ENCODE measurements at regions not wholly inside any gene's neighbourhood (a gene's known extent, or its start where the extent isn't known, plus 50 kb on each side); places are given as distances from the start of the nearest gene placed in this dataset.
"Not testable (repeated sequence)": the region's sequence is repeated elsewhere in the genome, so short reads cannot be mapped to it uniquely, and the experiment has no call there.

- no peak for DNase-seq (ENCODE audit: low read depth in 3 of 3, low spot score in 2 of 3)
Measured at GRCh38 chr3:154701055-154701454, 271.1 kb upstream of the GPR149 start.

DNA sequence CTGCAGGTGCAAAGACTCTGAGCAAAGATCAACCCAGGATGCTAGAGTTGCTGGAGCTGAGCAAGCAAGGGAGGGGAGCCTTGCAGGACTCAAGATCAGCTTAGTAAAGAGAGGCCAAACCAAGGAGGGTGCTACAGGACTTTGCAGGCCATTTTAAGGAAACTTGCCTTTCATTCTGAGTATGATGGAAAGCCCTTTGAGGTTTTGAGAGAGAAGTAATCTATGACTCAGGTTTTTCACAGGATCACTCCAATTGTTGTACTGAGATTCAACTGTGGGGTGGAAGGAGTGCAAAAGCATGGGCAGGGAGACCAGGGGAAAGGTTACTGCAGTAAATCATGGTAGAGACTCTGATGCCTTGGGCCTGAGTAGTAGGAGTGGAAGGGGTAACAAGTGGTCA is 260.4 kb upstream of the GPR149 start:
- DNase-seq (ENCODE audit: low read depth in 3 of 3, low spot score in 2 of 3), result no peak

GRCh38 chr3:154684440-154684839 is 254.4 kb upstream of the GPR149 start:
- no peak for DNase-seq (ENCODE audit: low read depth in 3 of 3, low spot score in 2 of 3)

GRCh38 chr3:154684021-154684420 is 254.0 kb upstream of the GPR149 start:
- DNase-seq (ENCODE audit: low read depth in 3 of 3, low spot score in 2 of 3), result no peak

DNA sequence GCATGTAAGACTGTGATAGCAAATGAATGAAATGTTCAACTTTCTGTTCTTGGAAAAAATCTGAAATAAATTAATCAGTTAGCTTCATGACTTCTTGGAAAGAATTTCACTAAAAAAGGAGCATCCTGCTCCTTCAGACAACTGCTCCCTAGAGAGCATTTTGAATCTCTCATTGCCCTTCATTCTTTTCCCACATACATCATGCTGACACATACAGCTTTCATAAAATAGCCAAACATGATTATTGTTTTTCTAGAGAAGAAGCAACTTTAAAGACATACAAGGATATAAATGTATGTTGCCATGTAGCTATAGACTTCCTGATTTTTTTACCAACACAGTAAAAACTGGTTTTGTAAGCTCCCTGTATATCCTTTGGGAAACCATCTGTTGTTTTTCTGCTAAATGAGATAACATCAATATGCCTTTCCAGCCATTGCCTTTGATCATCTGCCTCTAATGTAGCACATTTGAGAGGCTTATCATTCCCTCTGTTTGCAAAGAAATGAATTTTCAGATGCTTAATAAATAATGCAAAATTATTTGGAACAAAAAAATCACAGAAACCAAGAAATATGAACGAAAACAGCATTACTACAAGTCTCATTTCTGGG is 248.2 kb upstream of the GPR149 start:
- no peak for DNase-seq (ENCODE audit: low read depth in 3 of 3, low spot score in 2 of 3)

DNA sequence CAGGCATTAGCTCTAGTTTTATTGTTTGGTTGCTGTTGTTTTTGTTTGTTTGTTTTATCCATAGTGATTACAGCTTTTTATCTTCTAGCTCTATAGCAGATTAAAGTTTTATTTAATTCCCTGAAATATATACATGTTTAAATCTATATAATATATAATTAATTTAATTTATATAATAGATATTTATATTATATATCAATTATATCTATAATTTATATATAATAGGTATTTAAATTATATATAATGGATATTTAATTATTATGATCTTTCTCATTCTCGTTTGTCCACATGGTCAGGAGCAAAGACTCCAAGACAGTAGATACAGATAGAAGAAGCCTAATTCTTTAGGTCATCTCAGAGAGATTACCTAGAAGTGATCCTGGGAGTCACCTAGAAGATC is 238.8 kb upstream of the GPR149 start:
- DNase-seq (ENCODE audit: low read depth in 3 of 3, low spot score in 2 of 3), result no peak

DNA sequence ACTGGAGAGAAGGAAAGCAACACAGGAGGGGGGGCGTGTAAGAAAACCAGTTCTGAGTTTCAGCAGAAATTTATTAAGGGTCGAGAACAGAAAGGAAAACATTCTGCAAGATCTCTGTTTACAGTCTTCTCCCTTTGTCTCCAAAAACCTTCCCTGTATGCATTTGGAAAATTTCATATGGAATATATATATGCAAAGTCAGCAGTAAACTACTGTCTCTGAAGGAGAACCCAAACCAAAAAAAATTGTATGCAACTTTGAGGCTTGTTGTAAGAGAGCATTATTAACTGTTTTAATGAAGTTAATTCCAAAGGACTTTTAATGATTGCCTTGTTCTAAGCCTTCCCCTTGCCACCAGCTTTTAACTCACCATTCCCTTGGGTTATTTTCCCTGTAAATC is 238.2 kb upstream of the GPR149 start:
- no peak for DNase-seq (ENCODE audit: low read depth in 3 of 3, low spot score in 2 of 3)

- DNase-seq (ENCODE audit: low read depth in 3 of 3, low spot score in 2 of 3), result no peak
Measured at GRCh38 chr3:154666542-154666941, 236.6 kb upstream of the GPR149 start.

DNA sequence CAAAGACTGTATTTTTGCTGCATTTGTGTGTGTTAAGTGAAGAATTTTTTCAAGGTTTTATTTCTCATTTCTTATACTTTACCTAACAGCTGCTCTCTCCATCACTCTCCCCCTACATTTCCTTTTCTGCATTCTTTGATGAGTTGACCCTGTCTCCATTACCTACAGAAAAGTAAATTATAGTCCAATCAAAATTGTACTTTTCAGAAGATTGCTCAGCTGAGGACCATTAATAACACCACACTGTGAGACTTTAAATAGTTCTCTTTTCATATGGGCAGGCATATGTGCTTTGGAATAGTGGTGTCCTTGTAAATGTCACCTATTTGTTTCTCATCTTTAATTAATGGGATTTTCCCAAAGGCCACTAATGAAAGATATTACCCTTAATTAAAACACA is 234.7 kb upstream of the GPR149 start:
- no peak for DNase-seq (ENCODE audit: low read depth in 3 of 3, low spot score in 2 of 3)

DNA sequence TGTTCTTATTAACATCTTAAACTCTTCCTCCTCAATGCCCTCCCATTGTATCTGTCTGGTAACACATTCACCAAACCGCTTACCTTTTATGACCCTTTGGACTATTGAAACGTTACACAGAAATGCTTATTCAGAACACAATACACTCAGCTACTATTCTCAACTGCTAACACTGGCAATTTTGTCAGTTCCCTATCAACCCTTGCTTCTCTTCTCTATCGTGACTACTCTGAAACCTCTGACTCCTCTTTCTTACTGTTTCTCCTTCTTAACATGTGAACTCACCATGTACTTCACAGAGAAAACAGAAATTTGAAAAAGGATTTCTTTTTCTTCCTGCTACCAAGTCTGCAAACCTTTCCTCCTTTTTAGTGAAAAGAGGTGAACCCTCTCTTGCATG is 232.9 kb upstream of the GPR149 start:
- DNase-seq (ENCODE audit: low read depth in 3 of 3, low spot score in 2 of 3), result no peak

GRCh38 chr3:154660811-154661210 is 230.8 kb upstream of the GPR149 start:
- no peak for DNase-seq (ENCODE audit: low read depth in 3 of 3, low spot score in 2 of 3)

DNA sequence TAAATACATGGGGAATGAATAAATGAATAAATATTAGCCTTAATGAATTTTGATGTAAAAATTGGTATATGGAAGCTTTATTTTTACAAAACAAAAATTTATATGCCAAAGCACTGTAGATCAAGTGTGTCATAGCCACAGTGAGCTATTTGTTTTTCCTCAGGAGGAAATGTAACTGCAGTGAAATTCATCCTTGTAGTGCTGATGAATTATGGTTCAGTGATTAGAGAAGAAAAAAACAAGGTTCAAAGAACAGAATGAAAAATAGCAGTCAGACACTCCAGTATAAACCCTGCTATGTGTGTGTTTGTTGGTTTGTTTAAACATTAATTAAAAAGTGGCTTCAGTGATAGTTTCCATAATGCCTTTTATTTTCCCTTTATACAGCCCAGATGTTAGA is 228.0 kb upstream of the GPR149 start:
- no peak for DNase-seq (ENCODE audit: low read depth in 3 of 3, low spot score in 2 of 3)

GRCh38 chr3:154657218-154657617 is 227.2 kb upstream of the GPR149 start:
- DNase-seq (ENCODE audit: low read depth in 3 of 3, low spot score in 2 of 3), result no peak

DNA sequence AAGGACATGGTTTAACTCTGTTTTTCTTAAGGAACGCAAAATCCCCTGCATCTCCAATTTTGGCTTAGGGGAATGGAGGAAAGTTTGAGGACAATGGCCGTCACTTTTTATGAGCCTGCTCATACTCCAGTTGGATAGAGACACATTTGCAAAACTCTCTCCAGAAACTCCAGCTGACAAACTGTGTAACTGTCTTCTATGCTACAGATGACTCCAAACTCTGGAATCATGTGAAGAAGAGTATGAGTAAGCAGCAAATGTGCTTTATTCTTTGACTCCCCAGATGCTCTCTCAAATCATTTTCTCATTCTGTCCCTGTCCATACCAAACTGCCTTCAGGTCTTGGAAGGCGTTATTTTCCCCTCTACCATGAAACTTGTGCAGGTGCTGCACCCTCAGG is 226.5 kb upstream of the GPR149 start:
- no peak for DNase-seq (ENCODE audit: low read depth in 3 of 3, low spot score in 2 of 3)

DNA sequence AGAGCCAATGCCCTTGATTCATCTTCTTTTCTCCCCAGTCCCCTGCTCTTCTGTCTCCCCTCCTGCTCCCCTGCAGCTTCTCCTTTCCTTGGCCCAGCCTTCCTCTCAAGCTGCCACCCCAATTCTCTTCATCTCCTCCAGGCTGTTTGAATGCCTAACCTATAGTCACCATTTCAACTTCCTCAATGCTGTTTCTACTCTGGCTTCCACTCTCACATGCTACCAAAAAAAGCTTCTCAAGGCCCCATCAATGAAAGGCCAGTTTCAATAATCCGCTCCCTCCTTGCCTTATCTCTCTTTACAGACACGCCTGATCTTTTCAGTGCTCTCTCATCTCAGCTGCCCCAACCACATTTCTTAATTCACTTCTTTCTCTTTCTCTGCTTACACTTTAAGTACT is 212.2 kb upstream of the GPR149 start:
- no peak for DNase-seq (ENCODE audit: low read depth in 3 of 3, low spot score in 2 of 3)

- DNase-seq (ENCODE audit: low read depth in 3 of 3, low spot score in 2 of 3), result no peak
Measured at GRCh38 chr3:154625756-154626155, 195.8 kb upstream of the GPR149 start.

- not testable (repeated sequence) for DNase-seq (ENCODE audit: low read depth in 3 of 3, low spot score in 2 of 3)
Measured at GRCh38 chr3:154619621-154620020, 189.6 kb upstream of the GPR149 start.

DNA sequence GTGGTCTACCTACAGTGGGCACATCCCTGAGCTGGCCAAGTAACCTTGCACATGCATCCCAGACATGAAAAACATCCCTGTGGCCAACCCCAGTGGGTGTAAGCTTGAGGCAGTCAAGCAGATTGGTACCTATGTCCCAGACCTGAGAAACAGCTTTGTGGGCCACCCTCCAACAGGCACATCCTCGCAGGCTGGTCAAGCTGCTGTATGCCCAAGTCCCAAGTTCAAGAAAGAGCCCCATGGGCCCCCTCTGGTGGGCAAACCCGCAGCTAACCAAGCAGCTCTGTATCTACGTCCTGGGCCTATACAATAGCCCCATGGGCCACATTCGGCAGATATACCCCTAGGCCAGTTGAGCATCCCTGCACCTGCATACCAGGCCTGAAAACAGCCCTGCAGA is 186.3 kb upstream of the GPR149 start:
- DNase-seq (ENCODE audit: low read depth in 3 of 3, low spot score in 2 of 3), result no peak

- no peak for DNase-seq (ENCODE audit: low read depth in 3 of 3, low spot score in 2 of 3)
Measured at GRCh38 chr3:154615471-154615870, 185.5 kb upstream of the GPR149 start.

- DNase-seq (ENCODE audit: low read depth in 3 of 3, low spot score in 2 of 3), result no peak
Measured at GRCh38 chr3:154614601-154615000, 184.6 kb upstream of the GPR149 start.

- no peak for DNase-seq (ENCODE audit: low read depth in 3 of 3, low spot score in 2 of 3)
Measured at GRCh38 chr3:154614078-154614477, 184.1 kb upstream of the GPR149 start.

DNA sequence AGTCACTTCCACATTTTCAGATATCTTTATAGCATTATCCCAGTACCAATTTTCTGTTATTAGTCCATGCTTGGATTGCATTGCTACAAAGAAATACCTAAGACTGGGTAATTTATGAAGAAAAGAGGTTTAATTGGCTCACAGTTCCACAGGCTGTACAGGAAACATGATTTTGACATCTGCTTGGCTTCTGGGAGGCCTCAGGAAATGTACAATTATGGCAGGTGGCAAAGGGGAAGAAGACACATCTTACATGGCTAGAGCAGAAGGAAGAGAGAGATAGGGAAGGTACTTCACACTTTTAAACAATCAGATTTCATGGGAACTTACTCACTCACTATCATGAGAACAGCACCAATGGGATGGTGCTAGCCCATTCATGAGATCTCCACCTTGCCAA is 172.3 kb upstream of the GPR149 start:
- no peak for DNase-seq (ENCODE audit: low read depth in 3 of 3, low spot score in 2 of 3)

- no peak for DNase-seq (ENCODE audit: low read depth in 3 of 3, low spot score in 2 of 3)
Measured at GRCh38 chr3:154598166-154598565, 168.2 kb upstream of the GPR149 start.

Data from right renal cortex interstitium (tissue), 3 donors.